ENCODE measurements at regions not wholly inside any gene's neighbourhood (a gene's known extent, or its start where the extent isn't known, plus 50 kb on each side); places are given as distances from the start of the nearest gene placed in this dataset.

DNA sequence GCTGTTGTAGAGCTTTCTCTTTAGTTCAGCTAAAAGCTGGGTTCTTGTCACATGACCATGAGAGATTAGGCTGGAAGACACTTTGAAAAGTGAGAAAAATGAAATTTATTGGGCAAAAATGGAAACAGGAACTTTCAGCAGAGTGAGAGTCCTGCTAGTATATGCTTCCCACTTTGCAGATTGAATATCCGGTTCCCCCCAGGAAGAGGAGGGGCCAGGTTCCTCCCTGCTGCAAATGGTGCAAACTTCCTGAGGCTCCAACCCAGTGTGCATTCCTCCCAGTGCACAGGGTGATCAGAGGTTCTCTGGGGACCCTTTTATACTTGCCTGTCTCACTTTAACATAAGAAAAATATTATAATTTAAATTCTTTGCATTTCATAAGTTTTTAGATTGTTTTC is 119.9 kb upstream of the SPIN4 start:
- Histone ChIP-seq H3K27ac (ENCODE audit: insufficient read depth, low read depth, low read length) (no peak overlapping the region), H2AFZ (ENCODE audit: low read depth, low read length) (no peak overlapping the region), H3K9ac (replicated peaks; ENCODE audit: extremely low read depth, insufficient read depth, low read length) (no peak overlapping the region), H3K36me3 (ENCODE audit: control insufficient read depth in 2 of 2, extremely low read depth in 1 of 2, insufficient read depth in 2 of 2, low read length in 2 of 2) (no peaks in the 10 kb centered on the region), H4K20me1 (replicated peaks; ENCODE audit: control insufficient read depth, extremely low read depth, insufficient read depth, low read length) (no peaks in the 10 kb centered on the region), H3K4me1 (ENCODE audit: control insufficient read depth, extremely low read depth, insufficient read depth, low read length) (no peaks in the 10 kb centered on the region), H3K79me2 (ENCODE audit: control insufficient read depth, insufficient read depth, low read length) (no peaks in the 10 kb centered on the region), H3K9me1 (replicated peaks; ENCODE audit: control insufficient read depth, extremely low read depth, insufficient read depth, low read length) (no peaks in the 10 kb centered on the region), H3K4me3 (replicated peaks in 1 of 3; ENCODE audit: insufficient read depth in 1 of 3, low read depth in 1 of 3, low read length in 3 of 3) (no peak overlapping the region), H3K27me3 (ENCODE audit: control insufficient read depth in 2 of 2, insufficient read depth in 2 of 2, low read length in 2 of 2) (no peaks in the 10 kb centered on the region), H3K4me2 (ENCODE audit: insufficient read depth, low read length) (no peak overlapping the region), H3K9me3 (replicated peaks; ENCODE audit: control insufficient read depth, insufficient read depth, low read length) (no peaks in the 10 kb centered on the region)
- intact Hi-C loops (cut with micrococcal nuclease) = no loop called here
- no TSS peak for BruUV-seq (replicated peaks)
- ChIA-PET POLR2A (no interaction called here), CTCF (no interaction called here)
- no peak for TF ChIP-seq POLR2AphosphoS5 (IDR thresholded peaks at IDR 0.05; ENCODE audit: insufficient read depth, low read depth, low read length)
- TF ChIP-seq EZH2 (IDR thresholded peaks at IDR 0.05; ENCODE audit: borderline replicate concordance, low read depth, low read length, severe bottlenecking) = no peak
- TF ChIP-seq, protein P1, sequence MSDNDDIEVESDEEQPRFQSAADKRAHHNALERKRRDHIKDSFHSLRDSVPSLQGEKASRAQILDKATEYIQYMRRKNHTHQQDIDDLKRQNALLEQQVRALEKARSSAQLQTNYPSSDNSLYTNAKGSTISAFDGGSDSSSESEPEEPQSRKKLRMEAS (IDR thresholded peaks at IDR 0.05; ENCODE audit: insufficient read depth, insufficient read length) = no peak
- no peak for TF ChIP-seq GATA2 (IDR thresholded peaks at IDR 0.05; ENCODE audit: insufficient read depth, insufficient read length, low read depth, low read length)
- dilution Hi-C loops (cut with MboI; ENCODE audit: extremely low pct_ligation_motif_present, low sequenced_read_pairs) = no loop called here
- no peak for FAIRE-seq
- no peak for DNase-seq (ENCODE audit: low read depth, low spot score)

DNA sequence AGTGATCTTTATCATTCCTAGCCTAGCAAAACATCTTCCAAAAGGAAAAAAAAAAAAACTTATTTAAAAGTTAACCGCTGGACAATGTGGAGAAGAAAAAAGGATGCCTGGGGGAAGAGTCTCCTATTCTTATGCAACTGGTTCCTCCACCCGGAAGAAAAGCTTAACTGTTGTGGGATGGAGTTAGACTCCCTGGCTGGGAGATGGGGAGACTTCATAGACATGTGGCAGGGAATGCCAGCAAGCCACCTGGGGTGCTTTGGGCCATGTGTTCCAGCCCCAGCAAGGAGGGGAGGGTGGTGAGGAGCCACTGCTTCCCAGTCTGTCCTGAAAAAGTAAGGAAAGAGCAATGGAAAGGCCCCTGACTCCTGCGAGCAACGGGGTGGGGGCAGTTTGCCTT is 119.4 kb upstream of the SPIN4 start:
- Histone ChIP-seq H2AFZ (ENCODE audit: low read depth, low read length) (no peak overlapping the region), H3K9me3 (replicated peaks; ENCODE audit: control insufficient read depth, insufficient read depth, low read length) (no peaks in the 10 kb centered on the region), H3K9ac (replicated peaks; ENCODE audit: extremely low read depth, insufficient read depth, low read length) (no peak overlapping the region), H3K27me3 (ENCODE audit: control insufficient read depth in 2 of 2, insufficient read depth in 2 of 2, low read length in 2 of 2) (no peaks in the 10 kb centered on the region), H3K27ac (ENCODE audit: insufficient read depth, low read depth, low read length) (no peak overlapping the region), H4K20me1 (replicated peaks; ENCODE audit: control insufficient read depth, extremely low read depth, insufficient read depth, low read length) (no peaks in the 10 kb centered on the region), H3K4me3 (replicated peaks in 1 of 3; ENCODE audit: insufficient read depth in 1 of 3, low read depth in 1 of 3, low read length in 3 of 3) (no peak overlapping the region), H3K36me3 (ENCODE audit: control insufficient read depth in 2 of 2, extremely low read depth in 1 of 2, insufficient read depth in 2 of 2, low read length in 2 of 2) (no peaks in the 10 kb centered on the region), H3K4me1 (ENCODE audit: control insufficient read depth, extremely low read depth, insufficient read depth, low read length) (no peaks in the 10 kb centered on the region), H3K4me2 (ENCODE audit: insufficient read depth, low read length) (no peak overlapping the region), H3K9me1 (replicated peaks; ENCODE audit: control insufficient read depth, extremely low read depth, insufficient read depth, low read length) (no peaks in the 10 kb centered on the region), H3K79me2 (ENCODE audit: control insufficient read depth, insufficient read depth, low read length) (no peaks in the 10 kb centered on the region)
- no TSS peak for BruUV-seq (replicated peaks)
- TF ChIP-seq JUN (IDR thresholded peaks at IDR 0.05; ENCODE audit: borderline replicate concordance, insufficient read depth, insufficient read length, low read depth) (no peak), EZH2 (IDR thresholded peaks at IDR 0.05; ENCODE audit: borderline replicate concordance, low read depth, low read length, severe bottlenecking) (no peak), POLR2AphosphoS5 (IDR thresholded peaks at IDR 0.05; ENCODE audit: insufficient read depth, low read depth, low read length) (no peak), GATA2 (IDR thresholded peaks at IDR 0.05; ENCODE audit: insufficient read depth, insufficient read length, low read depth, low read length) (no peak), FOS (IDR thresholded peaks at IDR 0.05; ENCODE audit: borderline replicate concordance, insufficient read depth, low read length) (no peak), MYC (IDR thresholded peaks at IDR 0.05; ENCODE audit: low read depth, low read length) (no peak), POLR2A (IDR thresholded peaks at IDR 0.05; ENCODE audit: low read depth, low read length) (no peak)
- TF ChIP-seq, protein P2, sequence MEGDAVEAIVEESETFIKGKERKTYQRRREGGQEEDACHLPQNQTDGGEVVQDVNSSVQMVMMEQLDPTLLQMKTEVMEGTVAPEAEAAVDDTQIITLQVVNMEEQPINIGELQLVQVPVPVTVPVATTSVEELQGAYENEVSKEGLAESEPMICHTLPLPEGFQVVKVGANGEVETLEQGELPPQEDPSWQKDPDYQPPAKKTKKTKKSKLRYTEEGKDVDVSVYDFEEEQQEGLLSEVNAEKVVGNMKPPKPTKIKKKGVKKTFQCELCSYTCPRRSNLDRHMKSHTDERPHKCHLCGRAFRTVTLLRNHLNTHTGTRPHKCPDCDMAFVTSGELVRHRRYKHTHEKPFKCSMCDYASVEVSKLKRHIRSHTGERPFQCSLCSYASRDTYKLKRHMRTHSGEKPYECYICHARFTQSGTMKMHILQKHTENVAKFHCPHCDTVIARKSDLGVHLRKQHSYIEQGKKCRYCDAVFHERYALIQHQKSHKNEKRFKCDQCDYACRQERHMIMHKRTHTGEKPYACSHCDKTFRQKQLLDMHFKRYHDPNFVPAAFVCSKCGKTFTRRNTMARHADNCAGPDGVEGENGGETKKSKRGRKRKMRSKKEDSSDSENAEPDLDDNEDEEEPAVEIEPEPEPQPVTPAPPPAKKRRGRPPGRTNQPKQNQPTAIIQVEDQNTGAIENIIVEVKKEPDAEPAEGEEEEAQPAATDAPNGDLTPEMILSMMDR (IDR thresholded peaks at IDR 0.05; ENCODE audit: extremely low read depth in 1 of 2, insufficient read depth in 1 of 2, low read depth in 1 of 2, low read length in 2 of 2) = no peak
- TF ChIP-seq, protein P1 (IDR thresholded peaks at IDR 0.05; ENCODE audit: insufficient read depth, insufficient read length) = no peak
- intact Hi-C loops (cut with micrococcal nuclease) = no loop called here
- no peak for DNase-seq (ENCODE audit: low read depth, low spot score)
- dilution Hi-C loops (cut with MboI; ENCODE audit: extremely low pct_ligation_motif_present, low sequenced_read_pairs) = no loop called here
- CTCF ChIA-PET = no interaction called here
- POLR2A ChIA-PET = no interaction called here
- FAIRE-seq = no peak

Data from endothelial cell of umbilical vein (primary cell).